ENCODE measurements at regions not wholly inside any gene's neighbourhood (a gene's known extent, or its start where the extent isn't known, plus 50 kb on each side); places are given as distances from the start of the nearest gene placed in this dataset.
A peak's percentile ranks its signal among the peaks of the same experiment; 100 is the strongest.

DNA sequence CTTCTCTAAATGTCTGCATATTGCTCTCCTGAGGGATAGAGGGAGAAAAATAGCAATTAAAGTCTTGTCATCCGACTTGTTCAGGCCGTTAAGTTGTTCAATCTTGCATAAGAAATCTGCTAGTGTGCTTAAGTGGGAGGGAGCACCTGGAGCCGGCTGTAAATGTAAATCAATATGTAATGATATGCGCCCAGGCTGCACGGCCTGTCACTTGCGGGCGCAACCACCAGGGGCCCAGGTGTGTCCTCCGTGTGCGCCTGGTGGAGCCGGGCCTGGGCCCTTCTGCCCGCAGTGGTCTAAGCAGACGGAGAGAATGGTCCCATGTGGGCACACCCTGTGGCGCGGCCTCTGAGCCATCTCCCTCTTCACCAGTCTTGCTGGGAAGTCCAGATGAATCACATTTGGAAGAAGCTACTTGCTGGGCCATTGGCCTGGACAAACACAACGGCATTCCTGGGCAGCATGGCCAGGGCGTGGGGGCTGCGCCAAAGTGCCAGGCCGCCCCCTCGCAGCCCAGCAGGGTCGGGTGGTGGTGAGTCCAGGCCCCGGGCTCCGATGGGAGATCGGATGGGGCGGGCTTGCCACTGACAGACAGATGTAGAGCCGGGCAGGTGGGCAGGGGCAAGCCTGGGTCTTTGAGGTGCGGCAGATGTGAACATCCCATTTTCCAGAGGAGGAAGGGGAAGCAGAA is 193.3 kb upstream of the C14orf180 start:
- no peak for DNase-seq (ENCODE audit: low read depth)

DNA sequence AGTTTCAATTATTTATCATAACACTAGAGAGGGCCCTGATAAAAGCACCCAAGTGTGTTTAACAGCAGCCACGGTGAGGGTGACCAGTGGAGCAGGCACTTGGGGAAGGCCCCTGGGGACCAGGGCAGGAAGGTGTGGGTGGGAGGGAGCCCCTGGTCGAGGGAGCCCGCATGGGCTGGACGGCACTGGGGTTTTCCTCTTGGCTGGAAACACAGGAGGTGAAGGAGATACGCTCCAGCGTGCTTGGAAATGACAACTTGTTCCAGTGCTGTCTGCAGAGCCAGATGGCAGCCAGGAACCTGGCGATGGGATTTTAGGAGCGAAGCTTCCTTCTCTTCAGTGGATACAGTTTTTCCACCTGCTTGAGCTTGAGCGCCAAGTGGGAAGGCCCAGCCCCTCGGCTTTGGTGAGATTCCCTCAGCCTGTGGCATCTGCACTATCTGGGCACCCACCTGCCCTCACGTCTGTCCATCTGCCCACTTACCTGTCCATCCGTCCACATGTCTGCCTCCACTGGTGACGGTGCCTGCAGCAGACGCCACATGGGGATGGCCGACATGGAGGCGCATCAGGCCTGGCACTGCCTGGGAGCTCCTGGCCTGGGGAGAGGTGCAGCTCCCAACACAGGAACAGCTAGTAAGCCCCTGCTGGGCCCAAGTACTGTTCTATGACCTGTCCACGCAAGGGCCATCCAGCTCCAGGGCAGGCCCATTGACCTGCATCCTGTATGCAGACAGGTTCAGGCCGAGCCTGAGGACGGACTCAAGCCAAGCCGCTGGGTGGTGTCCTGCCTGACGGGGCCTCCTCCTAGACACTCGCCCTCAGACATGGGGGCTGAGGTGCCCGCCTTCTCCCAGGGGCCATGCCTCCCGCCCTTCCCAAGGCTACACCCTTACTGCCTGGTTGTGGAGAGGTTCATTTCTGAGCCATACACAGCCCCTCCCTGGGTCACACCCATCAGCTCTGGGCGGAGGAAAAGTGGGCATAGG is 192.2 kb upstream of the C14orf180 start:
- no peak for DNase-seq (ENCODE audit: low read depth)

DNA sequence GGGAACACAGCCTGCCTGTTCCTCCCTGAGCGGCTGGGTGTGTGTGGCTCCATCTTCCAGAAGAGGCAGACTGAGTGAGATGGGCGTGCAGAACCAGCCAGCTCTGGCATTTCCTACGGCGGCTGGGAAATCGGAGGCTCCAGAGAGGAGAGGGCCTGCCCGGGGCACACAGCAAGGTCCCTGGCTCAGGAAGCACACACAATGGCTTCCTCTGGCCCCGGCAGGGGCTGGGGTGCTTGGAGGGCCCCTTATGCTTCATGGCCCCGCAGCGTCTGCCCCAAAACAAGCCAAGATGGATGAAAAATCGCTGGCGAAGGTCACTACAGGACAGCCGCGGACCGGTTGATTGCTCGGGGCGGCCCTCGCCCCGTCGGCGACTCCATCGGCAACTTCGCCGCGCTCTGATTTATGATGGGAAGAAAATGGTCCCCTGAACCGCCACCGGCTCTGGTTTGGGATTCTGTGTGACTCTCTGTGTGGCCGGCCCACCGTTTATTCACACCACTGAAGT is 191.5 kb upstream of the C14orf180 start:
- no peak for DNase-seq (ENCODE audit: low read depth)

DNA sequence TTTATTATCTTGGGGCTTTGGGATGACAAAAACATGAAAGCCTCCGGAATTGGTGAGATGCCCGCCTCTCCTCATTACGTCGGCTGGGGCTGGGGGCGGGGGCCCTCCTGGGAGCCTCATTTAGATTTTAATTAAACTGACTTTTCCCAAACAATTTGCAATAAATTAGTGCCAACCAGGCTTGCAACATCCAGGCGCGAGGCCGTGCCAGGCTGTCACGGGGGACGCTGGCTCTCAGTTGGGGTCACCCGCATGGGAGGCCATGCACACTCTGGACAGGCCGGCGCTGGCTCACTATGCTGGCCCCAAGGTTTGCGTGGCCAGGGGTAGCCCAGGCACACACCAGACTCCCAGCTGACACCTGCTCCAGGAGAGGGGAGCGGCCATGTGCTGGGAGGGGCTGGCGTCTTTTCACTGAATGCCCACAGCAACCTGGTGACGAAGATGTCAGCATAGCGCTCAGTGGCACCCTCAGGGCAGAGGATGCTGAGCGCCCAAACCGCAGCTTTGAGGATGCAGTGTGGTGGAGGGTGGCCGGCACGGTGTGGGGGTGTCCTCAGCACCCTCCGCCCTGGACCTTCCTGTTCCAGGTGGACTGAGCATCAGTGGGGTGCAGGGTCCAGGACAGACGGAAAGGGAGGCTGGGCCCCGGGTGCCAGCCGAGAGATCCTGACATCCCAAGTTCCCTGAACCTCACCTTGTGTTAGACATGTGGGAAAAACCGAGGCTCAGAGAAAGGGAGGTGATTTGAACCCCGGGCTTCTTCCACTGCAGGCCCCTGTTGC is 190.8 kb upstream of the C14orf180 start:
- DNase-seq (ENCODE audit: low read depth): no peak

DNA sequence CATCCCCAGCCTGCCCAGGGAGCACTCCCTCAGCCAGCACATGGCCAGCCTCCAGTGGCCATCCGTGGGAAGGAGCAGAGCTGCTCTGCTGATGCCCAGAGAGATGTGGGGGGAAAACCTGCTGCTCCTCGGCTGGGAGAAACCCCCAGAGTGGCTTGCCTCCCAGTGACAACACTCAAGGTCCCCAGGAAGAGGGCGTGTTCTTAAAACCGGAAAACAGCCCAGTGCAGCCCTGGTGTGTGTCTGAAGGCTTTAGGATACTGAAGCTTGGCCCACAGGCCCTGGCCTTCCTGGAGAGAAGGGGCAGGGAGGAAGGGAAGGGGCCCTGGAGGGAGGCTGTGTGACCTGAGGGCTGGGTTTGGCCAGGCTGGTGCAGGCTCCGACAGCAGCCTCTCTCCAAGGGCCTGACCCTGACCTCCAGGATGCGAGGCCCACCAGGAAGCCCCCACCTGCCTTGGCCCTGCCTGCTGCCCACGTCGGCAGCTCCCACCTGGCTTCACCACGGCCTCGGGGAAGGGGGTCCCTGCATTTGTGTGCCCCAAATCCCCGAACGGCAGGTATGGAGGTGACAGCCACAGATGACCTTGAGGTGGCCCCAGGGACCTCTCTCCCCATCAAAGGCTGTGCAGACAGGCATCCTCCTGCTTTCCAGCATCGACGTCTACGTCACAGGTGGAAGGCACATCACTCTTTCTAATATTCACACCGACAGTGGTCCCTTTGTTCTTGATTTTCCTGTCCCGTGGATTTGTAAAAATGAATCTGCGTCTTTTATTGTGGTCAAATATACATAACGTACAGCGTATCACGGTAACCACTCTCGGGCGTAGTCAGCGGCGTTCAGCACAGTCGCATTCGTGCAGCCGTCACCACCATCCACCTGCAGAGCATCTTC is 190.0 kb upstream of the C14orf180 start:
- DNase-seq (ENCODE audit: low read depth): no peak

DNA sequence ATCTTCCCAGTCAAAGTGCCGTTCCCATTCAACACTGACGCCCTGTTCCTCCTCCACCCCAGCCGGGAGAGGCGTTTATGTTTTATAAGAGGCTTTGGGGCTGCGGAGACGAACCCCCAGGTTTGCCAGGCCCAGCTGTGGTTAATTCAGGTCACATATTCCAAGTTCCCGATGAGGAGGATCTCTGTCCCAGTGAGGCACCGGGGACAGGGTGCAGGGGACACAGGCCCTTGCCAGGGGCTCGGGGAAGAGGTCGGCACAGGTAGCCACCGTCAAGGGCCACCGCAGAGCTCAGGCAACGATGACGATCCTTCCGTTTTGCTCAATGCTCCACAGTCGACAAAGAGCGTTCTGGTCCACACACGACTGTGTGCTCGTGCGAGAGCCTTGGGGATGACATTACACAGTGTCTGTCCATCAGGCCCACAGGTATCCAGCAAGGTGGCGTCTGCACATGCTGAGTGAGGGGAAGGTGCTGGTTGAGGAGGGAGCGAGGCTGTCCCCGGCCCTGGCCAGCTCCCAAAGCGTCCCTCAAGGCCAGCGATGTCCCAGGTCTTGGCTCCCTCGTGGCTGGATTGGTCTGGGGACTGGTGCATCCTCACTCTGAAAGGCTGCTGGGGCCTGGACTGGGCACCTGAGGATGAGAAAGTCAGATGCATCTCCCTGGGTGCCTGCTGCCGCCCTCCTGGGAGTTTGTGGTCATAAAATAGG is 189.2 kb upstream of the C14orf180 start:
- DNase-seq (ENCODE audit: low read depth): no peak

DNA sequence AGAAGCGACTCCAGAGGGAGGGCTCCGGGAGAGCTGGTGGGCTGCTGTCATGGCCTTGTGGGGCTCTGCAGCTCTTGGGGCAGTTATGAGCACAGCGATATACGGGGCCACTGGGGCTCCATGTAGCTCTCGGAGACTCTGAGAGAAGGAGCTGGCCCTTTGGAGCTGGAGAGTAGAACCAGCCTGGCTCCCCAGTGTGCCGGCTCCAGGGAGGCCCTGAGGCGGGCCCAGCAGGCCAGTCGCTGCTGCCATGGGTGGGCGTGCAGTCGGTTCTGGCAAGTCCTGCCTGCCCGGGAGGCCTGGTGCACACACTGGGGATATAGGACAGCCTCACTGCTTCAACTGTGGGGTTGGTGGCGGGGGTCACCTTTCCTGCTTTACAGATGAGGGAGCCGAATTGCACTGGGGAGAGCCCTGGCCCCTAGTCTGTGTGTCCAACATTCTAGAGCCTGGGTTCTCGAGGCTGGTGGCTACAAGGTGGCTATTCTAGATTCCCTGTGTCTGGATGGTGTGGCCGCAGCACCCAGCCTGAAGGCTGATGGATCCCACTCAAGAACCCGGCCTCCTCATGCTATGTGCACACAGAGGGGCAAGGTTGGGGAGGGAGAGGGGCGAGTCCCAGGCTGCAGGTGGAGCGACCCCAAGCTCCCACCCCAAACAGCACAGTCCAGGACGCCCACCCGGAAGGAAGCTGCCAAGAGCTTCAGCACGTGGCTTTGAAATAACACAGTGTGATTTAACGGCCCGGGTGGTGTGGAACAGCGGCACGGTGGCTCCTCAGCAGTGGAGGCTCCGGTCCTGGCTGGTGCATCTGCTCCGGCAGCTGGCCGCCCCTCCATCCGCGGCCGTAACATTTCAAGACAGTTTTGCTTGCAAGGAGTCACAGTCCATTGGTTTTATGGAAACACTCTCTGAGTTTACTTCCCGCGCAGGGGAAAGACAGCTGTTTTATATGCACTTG is 188.3 kb upstream of the C14orf180 start:
- no peak for DNase-seq (ENCODE audit: low read depth)

DNA sequence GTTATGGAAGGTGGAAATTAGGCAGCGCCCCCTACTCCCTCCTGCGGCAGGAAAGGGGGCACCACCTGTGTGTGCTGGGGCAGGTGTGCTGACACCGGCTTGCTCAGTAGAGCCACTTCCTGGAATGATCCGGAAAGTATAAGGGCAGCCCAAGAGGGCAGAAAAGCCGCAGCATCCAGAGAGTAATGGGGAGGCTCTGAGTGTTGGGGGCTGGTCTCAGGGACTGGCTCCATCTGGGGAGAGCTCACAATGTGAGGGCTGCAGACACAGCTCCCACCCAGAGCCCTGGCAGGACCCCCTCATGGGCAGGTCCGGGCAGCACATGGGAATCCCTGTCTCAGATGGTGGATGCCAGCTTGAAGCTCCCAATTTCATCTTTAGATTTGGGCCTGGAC is 187.6 kb upstream of the C14orf180 start:
- DNase-seq (ENCODE audit: low read depth): no peak

DNA sequence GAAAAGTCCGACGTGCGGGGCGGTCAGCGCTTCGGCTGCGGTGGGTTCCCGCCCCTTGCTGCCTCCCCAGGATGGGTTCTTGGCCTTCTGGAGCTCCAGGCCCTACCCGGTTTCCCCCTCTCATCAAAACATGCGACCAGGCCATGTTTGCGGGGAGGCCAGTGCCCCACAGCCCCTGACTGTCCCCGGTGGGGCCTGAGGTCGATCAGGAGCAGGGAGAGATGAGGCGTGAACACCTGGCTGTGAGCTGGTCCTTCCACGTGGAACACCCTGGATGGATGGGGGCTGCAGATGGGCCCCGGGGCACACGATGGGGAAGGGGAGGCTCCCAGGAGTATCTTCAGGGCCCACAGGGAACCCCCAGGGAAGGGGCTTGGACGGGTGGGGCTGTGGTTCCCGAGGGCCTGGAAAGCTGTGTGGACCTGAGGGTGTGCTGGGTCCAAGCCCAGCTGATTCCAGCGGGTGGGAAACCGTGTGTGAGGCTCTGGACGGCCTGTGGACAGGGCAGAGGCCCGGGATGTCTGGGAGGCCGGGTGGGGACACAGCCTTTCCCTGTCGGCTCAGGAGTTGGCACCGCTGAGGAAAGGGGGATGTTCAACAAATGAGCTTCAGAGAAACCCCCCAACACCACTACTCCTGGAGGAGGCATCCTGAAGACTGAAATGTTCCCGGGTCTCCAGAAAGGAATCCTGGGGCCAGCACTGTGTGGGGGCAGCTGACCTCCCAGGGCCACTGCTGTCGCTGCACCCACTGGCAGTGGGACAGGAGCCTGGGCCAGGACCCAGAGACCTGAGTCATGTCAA is 187.0 kb upstream of the C14orf180 start:
- DNase-seq (ENCODE audit: low read depth): no peak

DNA sequence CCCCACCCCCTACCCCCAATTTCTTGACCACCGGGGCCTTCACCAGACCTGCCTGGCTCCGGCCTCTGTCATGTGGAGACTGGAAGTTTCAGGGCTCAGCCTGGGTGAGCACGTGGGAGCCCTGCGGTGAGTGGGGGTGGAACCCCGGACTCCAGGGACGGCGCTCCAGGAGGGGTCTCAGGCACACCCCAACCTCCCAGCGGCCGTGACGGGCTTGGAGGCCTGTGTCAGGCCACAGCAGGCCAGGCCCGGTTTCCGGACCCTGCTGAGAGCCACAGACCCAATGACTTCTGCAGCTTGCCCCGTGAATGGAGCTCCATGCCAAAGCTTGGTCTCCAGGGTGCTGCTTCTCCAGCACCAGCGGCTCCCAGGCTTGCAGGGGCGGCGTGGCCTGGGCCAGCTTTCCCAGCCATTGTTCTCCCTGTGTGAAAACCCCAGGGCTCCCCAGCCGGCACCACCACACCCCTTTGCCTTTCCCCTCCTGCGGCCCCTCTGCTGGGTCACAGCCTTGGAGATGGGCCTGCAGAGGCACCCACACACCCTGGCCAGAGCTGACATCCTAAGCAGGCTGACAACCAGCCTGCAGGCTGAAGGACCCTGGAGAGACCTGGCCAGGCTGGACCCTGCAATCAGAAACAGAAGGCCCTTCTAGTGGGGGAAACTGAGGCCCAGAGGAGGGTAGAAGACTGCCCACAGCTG is 186.2 kb upstream of the C14orf180 start:
- DNase-seq (ENCODE audit: low read depth): no peak

DNA sequence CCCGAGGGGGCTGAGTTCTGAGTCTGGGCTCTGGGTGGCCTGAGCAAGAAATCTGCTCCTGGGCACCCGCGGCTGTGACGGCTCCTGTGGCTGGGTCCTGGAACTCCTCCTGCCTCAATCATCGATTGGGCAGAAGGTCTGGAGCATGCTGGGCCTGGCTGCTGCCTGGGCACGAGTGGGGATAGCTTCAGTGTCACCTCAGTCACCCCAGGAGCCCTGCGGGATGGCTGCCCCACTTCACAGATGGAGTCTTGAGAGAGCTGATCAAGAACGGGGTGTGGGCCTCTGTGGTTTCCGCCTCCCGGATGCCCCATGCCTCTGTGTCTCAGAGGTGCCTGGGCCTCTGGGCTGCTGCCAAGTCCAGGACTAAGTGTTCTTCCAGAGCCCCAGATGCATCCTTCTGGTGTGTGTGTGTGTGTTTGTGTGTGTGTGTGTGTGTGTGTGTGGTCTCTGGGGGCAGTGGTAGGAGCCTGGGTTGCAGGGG is 185.6 kb upstream of the C14orf180 start:
- DNase-seq (ENCODE audit: low read depth): peak; percentile 33

DNA sequence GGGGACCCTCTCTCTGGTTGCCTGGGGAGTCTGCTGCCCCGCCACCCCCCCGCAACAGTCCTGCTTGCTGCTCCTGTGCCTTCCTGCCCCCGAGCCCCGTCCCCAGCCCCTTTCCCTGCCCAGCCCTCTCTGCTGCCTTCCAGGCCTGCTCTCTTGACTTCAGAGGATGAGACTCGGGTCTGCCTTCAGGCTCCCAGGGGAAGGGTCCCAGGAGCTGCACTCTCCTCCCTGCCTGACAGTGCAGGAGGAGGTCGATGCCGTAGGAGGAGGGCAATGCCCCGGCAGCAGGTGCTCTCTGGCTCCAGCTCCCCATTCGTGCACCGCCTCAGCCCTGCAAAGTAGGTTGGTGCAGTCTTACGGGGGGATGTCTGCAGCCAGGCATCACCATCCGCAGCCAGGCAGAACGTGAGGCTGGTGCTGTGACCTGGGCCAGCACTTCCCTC is 185.1 kb upstream of the C14orf180 start:
- no peak for DNase-seq (ENCODE audit: low read depth)

DNA sequence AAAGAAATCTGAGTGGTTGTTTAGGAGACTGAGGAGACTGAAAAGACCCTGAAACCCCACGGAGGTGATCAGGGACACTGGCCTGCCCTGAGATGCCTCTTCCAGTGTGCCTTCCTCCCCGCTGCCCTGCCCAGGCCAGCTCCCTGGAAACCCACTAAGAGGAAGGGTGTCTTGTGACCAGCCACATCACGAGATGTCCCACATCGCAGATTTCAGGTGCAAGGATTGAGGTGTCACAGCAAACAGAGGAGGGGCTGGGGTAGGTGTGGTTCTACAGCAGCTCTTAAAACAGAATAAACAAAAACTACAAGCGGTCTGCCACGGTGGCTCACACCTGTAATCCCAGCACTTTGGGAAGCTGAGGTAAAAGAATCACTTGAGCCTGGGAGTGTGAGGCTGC is 184.3 kb upstream of the C14orf180 start:
- no peak for DNase-seq (ENCODE audit: low read depth)

DNA sequence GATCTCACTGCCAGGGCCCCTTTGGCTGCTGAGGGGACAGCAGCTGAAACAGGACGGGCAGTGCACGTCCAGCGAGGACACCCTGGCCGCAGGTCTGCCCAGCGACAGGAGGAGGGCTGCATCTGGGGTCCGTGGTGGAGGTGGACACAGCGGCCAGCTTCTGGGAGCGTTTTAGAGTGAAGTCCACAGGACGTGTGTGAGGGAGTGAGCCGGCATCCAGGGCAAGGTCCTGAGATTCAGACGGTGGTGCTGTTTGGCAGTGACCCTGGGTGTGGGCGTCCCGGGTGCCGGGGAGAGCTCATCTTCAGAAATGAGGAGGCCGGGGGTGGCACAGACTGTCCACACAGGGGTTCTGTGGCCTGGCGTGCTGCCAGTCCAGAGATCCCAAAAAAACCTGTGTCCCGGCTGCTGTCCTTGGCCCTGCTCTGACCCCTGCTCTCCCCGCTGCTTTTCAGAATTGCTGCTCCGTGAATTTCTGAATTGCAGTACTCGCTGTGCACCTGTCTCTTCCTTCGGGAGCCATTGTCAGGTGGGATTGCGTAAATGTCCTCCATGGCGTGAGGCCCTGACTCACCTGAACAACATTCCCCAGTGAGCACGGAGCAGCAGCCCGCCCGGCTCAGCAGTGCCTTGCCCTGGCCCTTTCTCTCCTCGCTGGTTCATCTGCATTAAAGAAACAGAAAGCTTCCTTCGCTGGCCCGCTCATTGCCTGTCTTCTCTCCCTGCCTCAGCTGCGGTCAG is 183.5 kb upstream of the C14orf180 start:
- no peak for DNase-seq (ENCODE audit: low read depth)

DNA sequence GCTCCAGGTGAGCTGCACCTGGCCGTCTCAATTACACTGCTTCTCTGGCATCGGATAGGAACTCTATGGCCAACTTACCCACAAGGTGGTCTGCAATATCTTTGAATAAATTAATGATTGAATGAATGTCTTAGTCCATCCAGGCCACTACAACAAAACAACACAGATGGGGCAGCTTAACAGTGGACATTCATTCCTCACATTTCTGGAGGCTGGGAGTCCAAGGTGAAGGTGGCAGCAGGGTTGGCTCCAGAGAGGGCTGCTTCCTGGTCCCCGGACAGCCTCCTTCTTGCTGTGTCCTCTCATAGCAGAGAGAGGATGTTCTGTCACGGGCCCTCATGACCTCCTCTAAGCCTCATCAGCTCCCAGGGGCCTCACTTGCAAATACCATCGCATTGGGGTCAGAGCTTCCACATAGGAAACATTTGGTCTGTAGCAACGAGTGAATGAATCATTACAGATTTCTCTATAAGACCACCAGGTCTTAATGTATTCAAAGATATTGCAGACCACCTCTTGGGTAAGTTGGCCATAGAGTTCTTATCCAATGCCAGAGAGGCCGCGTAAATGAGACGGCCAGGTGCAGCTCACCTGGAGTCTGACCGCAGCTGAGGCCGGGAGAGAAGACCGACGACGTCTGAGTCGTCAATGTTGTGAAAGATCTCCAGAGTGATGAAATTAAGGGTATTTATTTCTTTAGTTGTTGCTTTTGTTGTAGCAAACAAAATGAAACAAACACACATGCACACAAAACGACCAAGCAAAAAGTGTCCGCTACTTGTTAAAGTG is 182.7 kb upstream of the C14orf180 start:
- no peak for DNase-seq (ENCODE audit: low read depth)

DNA sequence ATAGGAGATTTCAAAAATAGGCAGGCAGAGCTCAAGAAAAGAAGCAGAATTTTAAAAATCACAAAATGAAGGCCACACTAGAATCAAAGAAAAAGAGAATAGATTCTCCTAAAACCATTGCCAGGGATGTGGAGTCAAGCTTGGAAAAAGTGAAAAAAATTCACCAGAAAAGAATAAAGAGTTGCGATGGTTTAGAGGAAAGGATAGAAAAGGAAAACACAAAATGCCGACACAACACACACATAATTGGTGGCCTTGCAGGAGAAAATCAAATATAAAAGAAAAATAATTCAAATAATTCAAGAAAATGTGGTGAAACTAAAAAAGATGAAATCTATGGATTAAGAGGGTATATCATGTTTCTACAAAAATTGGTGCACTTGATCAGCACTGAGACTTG is 181.6 kb upstream of the C14orf180 start:
- DNase-seq (ENCODE audit: low read depth): no peak
